ENCODE measurements at regions not wholly inside any gene's neighbourhood (a gene's known extent, or its start where the extent isn't known, plus 50 kb on each side); places are given as distances from the start of the nearest gene placed in this dataset.
A peak's percentile ranks its signal among the peaks of the same experiment; 100 is the strongest.
"Not testable (repeated sequence)": the region's sequence is repeated elsewhere in the genome, so short reads cannot be mapped to it uniquely, and the experiment has no call there.

DNA sequence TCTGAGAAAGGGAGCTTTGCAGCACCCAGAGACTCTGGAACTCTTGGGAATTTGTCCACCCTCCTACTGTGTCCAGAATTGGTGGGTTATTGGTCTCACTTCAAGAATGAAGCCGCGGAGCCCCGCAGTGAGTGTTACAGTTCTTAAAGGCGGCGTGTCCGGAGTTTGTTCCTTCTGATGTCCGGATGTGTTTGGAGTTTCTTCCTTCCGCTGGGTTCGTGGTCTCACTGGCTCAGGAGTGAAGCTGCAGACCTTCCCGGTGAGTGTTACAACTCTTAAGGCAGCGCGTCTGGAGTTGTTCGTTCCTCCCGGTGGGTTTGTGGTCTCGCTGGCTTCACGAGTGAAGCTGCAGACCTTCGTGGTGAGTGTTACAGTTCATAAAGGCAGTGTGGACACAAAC is 824.7 kb downstream of the LRRTM4 start:
- DNase-seq: not testable (repeated sequence)

GRCh38 chr2:76692908-76693307 is 829.3 kb downstream of the LRRTM4 start:
- peak; percentile 45 for DNase-seq

DNA sequence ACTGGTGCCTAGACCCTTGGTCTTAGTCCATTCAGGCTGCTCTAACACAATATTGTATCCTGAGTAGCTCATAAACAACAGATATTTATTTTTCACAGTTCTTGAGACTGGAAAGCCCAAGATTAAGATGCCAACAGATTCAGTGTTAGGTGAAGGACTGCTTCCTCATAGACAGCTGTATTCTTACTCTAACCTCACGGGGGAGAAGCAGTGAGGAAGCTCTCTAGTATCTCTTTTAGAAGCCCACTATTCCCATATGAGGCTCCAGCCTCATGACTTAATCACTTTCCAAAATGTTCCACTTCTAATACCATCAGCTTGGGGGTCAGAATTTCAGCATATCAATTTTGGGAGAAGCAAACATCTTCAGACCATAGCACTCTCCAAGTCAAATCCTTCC is 833.4 kb downstream of the LRRTM4 start:
- no peak for DNase-seq

- DNase-seq: no peak
Observed at GRCh38 chr2:76687923-76688322, 834.3 kb downstream of the LRRTM4 start.

DNA sequence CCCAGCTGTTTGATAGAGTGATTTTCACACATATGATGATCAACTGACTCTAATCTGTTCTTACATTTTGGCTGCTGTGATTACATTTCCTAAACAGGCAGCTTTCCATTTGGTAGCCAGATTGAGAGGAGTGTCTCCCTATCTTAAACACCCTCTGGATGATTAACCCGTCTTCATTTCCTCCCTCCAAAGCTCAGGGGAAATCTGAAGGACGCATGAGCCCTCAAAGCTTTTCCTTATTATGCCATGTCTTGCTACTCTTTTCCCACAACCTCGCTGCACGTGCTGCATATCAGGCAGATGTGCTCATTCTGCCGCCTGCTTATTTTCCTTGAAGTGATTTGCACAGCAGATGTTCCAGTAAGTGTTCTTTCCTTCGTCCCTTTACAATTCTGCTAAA is 837.4 kb downstream of the LRRTM4 start:
- no peak for DNase-seq

DNA sequence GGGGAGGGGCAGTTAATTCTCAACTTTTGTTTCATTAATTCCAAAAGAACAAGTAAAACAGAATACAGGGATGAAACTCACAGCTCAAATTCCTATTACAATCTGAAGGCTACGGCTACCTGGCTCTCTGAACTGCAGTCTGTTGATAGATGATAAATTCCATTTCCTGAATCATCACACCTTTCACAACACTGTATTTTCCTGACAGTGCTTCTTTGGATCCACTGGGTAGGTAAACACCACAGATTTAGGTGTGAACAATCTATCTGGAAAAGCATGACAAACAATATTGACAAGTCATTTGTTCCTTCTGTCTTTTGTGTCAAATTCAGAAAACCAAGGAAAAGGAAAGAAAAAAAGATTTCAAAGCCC is 843.2 kb downstream of the LRRTM4 start:
- no peak for DNase-seq

DNA sequence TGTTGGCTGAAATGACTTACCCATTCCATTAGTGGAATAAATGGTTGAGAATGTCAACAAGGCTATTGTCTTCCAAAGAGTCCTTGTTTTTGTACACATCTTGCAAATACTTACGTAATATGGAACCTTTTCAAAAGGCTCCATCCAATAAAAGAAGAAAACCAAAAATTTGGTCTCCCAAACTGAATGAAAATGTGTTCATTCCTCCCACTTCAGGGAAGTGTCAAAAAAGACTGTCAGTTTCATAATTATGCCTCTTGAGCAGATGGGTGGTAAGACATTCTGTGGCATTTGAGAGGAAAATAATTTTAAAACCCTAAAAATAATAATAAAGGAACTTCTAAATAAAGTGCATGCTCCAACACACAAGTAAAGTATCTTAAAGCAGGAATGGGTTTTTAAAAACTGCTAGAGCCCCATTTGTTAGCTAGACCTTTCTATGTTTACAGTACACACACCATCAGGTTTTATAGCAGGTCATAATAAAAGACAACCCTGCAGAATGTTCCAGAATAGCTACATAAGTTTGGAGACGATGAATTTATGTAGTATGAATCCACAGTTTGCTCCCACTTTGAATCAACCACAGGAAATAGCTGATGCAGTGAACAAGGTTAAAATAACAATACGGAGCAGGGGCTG is 843.7 kb downstream of the LRRTM4 start:
- DNase-seq: no peak

DNA sequence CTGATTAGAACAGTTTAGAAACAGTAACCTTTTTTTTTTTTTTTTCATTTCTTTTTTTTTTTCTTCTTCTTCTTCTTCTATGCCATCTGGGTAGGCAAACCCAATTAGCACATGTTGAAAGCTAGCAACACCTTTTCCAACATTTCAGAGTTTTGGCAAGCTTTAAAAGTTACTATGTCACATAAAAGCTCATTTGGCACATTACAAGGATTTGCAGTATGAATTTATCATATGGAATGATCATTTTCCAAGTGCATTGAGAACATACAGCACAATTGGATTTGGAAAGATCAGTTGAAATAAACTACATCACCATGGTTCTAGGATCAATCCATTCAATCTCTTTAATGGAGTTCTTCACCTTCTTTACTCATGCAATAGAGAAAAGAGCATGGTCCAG is 847.0 kb downstream of the LRRTM4 start:
- no peak for DNase-seq

GRCh38 chr2:76672798-76673197 is 849.4 kb downstream of the LRRTM4 start:
- DNase-seq: no peak

- no peak for DNase-seq
Observed at GRCh38 chr2:76669966-76670465, 852.2 kb downstream of the LRRTM4 start.

GRCh38 chr2:76668279-76668678 is 853.9 kb downstream of the LRRTM4 start:
- no peak for DNase-seq

GRCh38 chr2:76667821-76668271 is 854.3 kb downstream of the LRRTM4 start:
- DNase-seq: peak; percentile 10

- DNase-seq: no peak
Observed at GRCh38 chr2:76642129-76642528, 880.0 kb downstream of the LRRTM4 start.

GRCh38 chr2:76641506-76641905 is 880.7 kb downstream of the LRRTM4 start:
- no peak for DNase-seq

GRCh38 chr2:76640905-76641304 is 881.3 kb downstream of the LRRTM4 start:
- DNase-seq: no peak

DNA sequence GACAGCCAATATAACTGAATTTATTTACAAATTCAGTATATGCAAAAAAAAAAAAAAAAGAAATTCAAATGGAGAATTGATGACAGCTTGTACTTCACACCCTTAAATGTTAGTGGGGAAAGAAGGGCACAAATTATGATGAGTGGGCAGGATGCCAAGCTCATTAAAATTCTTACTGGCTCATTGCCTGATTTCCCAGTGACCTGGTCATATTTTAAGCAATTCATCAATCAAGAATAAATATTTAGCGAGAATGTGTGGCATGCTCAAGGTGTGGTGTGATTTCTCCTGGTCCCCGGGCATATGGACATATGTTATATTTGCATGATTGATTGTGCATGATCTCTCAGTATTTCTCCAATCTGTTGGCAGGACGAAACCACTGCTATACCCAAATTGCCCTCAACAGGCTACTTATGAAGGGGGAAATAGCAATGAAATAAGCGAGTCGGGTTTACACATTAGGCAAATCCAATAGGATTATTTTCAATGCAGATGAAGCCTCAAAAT is 883.0 kb downstream of the LRRTM4 start:
- peak; percentile 35 for DNase-seq

- DNase-seq: no peak
Observed at GRCh38 chr2:76633276-76633921, 888.8 kb downstream of the LRRTM4 start.

DNA sequence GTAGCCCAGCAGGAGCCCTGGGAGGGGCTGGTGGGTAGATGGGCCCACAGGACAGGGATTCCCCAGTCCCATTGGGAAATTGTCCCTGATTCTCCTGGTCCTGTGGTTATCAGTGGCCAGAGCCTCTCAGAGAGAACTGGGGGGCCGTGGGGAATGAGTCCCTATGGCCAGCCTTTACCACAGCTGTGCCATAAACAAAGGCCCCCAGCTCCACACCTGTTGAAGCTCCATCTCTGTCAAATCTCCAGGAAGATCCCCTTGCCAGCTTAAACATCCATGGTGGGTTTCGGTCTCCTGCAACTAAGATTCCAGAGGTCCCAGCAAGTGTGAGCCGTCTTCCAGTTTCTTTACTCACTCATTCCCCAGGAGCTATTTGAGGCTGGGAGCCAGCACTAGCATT is 897.1 kb downstream of the LRRTM4 start:
- no peak for DNase-seq

- no peak for DNase-seq
Observed at GRCh38 chr2:76613330-76613729, 902.6 kb upstream of the GCFC2 start.

- no peak for DNase-seq
Observed at GRCh38 chr2:76612764-76613163, 902.0 kb upstream of the GCFC2 start.

- no peak for DNase-seq
Observed at GRCh38 chr2:76610451-76610850, 899.7 kb upstream of the GCFC2 start.

DNA sequence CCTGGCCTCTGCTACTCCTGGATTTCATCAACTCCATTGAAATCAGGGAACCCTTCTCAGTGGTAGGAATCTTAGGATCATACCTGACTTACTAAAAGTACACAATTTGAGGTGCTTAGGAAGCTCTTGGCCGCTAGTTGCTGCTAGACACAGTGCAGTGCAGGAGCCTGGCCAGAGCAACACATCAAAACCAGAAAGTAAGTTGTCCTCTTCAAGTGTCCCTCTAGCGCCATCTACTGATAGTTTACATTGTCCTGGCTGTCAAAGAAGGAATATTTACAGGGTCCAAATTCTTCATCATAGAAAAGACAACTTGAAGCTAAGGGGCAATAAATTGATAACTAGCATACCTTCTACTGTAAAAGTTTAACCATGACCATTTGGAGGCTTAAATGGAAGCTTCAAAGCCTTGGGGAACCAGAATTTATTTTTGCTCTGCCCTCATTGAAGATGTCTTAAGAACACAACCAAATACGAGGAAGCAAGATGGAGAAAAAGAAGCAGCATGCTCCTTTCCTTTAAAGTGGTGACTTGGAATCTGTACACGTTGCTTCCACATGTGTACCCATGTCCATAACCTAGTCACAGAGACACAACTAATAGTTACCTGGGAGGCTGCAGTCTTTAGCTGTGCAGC is 889.1 kb upstream of the GCFC2 start:
- peak; percentile 84 for DNase-seq

GRCh38 chr2:76584474-76584873 is 873.8 kb upstream of the GCFC2 start:
- DNase-seq: no peak

DNA sequence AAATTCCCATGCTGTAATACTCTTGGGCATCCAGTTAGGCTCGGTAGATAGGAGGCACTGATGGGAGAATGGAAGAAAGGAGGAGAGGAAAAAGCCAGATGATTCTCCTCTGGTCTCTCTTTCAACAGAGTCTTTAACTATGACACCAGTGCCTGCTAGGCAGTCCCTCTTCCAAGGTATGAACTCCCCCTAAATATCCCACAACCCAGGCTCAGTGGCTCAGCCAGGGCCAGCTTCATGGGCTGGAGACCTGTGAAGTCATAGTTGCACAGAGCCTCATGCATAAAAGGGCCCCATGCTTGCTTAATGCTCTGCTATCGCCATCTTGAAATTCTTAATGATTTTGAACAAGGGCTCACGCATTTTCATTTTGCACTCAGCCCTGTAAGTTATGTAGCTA is 869.2 kb upstream of the GCFC2 start:
- DNase-seq: no peak
